HG02798 (cell line): ENCODE measurements at regions not wholly inside any gene's neighbourhood (a gene's known extent, or its start where the extent isn't known, plus 50 kb on each side); places are given as distances from the start of the nearest gene placed in this dataset.

Experiments used
- ATAC-seq: cut with Tn5 transposase; IDR thresholded peaks from one replicate; pipeline ENCODE4 v1.9.1; 2021; ENCODE audit warnings: mild to moderate bottlenecking; ENCODE audit not compliant: unreplicated experiment, poor library complexity

DNA sequence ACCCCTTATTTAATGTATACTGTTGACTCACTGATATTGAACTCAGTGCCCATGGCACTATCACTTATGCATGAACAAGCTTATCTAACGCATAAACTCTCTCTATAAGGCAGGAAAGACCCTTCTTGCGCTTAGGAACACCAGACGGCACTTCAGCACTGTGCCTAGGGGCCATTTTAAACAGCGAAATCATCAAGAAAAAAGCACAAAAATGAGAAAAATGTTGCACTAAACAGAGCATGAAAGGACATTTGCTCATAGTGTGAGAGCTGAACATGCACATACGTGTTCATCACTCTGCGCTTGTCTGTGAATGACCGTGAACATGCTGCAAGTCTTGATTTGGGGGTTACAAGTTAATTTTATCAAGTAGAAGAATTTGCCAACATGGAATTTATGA is 109.6 kb downstream of the WDR11 start:
- no peak for ATAC-seq

DNA sequence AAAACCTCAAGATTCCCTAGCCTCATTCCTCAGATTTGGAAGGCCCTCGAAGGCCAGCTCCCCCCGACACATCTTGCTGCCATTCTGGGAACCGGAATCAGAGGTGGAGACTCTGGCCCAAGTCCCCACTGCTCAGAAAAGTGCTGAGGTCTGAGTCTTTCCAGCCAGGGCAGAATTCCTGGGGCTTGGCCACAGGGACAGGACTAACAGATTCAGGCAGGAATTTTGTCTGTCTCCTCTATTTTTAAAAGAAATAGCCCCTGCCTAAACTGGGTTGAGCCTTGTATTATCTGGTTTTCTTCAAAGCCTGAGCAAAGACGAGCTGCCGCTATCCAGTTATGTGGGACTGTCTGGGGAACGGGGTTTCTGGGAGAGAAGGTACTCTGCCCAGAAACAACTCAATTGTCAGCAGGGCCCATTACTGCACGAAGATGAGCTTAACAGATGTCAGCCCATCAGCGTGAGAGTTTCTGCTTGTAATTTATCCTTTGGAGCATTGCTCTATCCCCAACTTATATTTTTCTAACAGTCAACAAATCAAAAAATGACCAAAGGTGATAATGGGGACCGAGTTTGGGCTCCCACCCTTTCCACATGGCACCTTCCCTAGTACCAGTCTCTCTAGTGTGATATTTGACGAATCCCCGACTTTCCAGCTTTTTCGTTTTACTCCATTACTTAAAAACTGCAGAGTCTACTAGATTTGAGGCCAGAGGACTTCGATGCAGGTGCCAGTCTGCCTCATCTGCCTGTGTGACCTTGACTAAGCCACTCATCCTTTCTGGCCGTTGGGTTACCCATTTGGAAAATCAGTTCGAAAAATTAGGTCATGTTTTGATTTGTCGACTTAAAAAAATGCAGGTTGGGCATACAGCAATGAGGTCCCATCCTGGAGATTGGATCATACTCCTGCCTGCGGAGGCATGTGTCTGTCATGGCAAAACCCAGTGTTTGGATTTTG is 110.9 kb downstream of the WDR11 start:
- no peak for ATAC-seq

DNA sequence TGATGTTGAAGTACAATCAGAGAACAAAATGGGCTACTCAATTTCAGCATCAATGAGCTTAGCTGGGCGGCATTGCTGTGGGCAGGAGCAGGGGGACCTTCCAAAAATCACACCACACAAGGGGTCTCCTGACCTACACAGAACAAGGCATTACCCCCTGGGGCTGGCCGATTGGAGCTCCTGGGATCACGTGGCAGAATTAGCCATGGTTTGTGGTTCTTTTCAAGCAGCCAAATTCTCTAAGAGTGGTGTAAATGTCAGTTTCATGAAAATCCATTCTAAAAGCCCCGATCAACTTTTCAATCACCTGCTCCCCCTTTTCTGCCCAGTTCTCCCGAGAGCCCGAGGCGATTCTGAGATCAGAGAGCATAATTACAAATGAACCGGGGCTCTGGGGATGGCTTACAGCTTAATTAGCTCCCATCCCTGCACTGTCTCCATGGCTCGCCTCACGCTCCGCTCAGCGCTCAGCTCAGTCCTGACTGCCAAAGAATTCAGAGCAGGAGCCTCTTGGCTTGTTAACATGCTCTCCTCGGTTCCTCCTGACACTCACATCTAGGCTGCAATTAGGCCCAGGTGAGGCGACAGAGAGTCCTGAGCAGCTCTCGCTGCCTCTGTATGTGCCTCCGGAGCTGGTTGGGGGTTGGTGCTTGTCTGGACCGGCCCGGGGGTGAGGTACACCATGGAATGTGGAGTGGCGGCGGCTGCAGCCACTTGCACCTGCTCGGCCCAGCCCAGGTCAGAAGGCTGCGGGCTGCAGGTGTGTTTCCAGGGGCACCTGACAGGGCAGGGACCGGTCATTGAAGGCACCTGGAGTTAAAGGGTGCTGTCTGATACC is 111.8 kb downstream of the WDR11 start:
- ATAC-seq = no peak

DNA sequence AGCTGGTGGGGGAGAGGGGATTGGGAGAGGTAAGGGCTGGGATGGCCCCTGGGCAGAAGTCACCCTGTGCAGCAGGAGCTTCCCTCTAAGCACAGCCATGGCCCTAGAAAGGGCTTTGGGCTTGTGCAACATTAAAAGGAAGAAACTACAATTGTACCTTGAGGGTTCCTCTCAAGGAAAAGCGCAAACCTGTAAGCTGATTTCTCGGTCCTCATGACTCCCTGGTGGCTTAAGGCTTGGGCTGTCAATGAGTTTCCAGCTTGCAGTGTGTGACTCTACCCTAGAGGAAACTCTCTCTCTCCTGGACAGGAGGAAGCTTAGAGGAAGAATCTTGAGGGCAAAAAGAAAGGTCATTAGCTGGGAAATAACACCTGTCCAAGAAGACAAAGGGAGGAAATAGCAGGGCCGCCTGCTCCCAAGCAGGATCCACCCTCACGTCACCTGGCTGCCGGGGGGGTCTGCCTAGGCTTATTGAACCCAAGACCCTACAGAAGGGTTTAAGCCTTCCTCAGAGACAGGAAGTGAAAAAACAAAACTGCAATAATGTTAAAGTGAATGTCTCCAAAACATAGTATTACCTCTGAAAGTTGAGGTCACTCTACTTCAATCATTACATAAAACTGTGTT is 112.5 kb downstream of the WDR11 start:
- no peak for ATAC-seq

DNA sequence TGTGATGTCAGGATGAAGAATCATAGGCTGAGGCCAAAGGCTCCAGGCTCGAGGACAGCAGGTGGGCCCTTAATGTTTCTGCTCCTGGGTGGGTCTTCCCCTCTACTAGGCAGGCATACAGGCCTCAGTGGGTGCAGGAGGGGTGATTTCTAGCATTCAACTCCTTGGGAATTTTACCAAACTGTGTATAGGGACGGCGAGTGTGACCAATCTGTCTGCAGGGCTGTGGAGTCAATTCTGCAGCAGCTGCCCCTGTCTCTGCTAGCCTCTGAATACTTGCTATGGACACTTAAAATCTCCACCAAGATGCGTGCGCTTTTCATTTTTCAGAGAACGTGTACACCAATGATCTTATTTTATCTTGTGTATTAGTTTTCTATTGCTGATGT is 115.5 kb downstream of the WDR11 start:
- ATAC-seq = no peak

DNA sequence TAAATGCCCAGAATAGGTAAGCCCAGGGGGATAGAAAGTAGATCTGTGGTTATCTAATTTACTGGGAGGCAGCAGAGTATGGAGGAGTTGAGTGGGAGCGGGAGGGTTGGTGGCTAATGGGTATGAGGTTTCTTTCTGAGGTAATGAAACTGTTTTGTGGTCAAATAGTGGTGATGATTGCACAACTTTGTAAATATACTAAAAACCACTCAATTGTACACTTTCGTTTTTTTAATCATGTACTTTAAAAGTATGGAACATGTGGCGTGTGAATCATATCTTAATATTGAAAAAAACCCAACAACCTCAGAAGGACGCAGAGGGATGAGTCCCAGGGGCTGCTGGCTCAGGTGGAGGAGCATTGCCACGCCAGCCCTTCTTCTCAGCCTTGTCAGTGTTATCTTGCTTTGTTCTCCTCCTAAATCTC is 118.1 kb downstream of the WDR11 start:
- no peak for ATAC-seq

DNA sequence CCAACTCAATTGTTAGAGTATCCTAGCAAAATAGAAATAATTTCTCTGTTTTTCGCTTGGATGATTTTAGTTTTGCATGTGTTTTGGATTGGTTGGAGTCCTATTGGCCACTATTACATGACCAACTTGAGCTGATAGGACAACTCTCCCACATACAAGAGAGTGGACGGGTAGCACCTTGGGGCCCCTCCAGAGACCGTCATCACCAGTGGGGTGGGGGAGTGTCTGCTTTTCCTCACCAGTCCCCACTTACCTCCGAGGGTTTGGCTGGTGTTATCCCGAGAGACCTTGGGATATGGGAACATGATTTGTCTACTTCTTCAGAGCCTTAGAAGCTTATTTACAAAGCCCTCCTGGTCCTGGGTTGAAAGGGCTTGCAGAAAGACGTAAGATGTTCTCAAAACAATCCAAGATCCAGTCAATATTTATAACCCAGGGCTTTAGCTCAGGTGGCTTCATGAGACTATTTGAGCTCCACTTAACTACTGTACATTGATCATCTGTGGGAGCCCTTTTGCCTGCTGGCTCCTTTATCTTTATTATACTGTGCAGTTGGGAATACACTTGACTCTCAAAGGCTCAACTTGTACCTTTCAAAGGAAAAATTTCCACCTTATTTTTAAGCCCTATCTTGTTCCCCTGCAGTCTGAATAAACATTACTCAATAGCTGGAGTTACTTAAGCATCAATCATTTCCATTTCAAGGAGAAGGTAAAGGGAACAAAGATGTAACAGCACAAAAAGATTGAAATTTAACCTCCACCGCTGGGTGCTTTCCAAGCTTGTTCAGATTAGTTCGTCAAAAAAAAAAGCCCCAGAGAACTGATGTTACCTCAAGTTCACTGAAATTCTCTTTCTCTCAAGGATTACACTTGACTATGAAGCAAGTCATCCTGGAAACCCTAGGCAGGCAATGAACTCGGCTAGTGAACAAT is 119.7 kb downstream of the WDR11 start:
- no peak for ATAC-seq

DNA sequence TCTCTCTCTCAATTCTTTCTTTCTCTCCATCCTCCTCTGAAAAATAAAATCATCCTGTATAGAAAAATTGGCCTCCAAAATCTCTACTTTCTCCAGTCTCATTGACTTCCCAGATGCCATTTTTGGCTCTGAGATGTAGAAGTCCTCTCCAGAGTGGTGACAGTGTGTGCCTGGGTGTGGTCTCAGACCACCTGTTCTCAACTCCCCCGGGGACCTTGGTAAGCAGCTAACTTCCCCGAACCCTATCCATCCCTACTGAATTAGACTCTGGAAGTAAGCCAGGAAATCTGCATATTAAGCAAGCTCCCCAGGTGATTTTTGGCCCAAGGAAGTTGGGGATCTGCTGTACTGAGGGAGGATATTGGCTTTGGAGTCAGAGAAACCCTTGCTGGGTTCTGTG is 120.5 kb downstream of the WDR11 start:
- no peak for ATAC-seq

DNA sequence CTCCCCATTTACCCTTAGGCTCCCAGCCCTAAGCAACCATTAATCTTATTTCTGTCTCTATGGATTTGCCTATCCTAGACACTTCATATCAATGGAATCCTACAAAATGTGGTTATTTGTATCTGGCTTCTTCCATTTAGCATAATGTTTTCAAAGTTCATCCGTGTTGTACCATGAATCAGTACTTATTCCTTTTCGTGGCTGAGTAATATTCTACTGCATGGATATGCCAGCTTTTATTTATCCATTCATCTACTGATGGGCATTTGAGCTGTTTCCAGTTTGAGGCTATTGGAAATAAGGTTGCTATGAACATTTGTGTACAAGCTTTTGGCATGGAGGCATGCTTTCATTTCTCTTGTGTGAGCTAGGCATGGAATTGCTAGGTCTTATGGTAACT is 121.1 kb downstream of the WDR11 start:
- no peak for ATAC-seq

DNA sequence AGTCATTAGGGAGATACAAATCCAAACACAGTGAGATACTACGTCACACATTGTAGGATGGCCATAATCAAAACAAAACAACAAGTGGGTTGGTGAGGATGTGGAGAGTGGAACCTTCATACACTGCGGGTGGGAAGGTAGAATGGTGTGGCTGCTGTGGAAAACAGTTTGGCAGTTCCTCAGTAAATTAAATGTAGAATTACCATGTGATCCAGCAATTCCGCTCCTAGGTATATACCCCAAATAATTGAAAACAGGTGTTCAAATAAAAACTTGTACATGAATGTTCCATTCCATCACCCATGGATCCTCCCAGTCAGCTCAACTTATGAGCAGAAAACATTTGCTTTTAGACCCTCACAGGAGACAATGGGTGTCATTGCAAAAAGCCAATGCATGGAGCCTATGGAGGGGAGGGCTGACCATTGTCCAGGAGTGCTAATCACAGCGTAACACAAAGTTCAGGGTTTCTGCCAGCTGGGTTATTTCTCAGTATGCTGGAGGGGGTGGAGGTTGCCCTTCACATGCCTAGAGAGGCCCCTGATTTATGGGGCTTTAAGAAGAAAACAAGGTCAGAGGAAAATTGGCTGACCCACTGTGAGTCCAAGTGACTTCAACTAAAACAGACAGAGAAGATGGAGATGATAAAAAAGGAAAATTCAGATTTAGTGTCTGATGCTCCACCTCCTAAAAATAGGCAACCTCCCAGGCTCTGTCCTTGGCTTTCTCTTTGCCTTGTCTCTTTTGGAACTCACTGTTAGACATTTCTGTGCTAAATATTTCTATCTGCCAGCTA is 124.1 kb downstream of the WDR11 start:
- no peak for ATAC-seq

DNA sequence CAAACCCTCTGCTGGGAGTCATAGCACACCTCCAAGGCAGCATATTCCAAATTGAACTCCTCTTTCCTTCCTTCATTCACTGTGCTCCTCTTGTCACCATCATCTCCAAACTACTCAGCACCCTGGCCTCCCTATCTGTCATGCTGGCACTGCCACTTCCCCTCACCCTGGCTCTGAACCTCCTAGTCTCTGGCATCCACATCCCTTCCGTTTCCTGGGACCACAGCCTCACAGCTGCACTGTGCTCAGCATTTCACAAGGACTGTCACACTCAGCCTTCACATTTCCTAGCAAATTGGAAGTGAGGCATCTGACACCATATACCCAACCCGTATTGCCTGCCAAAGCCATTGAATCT is 124.7 kb downstream of the WDR11 start:
- no peak for ATAC-seq

DNA sequence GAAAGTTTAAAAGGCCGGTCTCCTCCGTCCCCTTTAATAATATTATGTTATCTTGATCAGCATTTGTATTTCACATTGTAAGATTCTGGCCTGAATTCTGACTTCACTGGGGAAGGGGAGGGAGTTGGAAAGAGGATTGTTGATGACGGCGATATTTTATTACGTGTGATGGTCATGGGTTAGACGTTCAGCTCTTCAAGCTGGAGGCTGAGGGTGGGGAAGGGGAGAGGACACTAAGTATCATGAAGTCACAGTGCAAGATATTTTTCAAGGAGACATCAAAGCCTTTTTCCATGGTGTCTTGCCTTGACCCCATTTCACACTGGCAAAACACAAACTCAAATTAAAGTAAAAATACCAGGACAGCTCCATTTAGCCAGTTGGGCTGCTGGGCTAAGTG is 126.7 kb downstream of the WDR11 start:
- no peak for ATAC-seq

DNA sequence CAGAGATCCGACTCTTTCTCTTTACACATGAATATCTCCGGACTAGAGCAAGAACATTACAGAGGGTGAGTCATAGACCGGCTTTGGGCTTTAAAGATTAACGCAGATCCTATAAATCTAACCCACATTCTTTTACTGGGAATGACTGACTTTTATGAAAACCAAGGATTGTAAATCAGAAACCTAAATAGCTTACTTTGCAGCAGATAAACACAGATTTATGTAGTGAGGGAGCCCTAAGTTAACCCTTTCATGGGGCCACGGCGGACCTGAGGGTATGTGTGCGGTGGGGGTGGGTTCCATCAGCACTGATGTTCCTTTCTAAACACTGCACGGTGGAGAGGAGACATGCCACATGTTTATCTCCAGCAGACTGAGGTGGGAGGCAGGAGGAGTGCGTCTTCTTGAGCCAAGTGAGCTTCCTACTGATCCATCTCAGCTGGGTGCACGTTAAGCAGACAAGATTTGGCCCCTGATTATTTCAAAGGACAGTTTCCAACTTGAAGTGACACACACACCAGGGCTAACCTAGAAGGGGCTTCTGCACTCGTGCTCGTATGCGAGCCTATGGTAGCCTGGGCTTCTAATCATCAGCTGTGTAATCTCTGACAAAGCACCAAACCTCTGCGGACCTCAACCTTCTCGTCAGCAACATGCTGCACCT is 127.6 kb downstream of the WDR11 start:
- ATAC-seq = no peak

DNA sequence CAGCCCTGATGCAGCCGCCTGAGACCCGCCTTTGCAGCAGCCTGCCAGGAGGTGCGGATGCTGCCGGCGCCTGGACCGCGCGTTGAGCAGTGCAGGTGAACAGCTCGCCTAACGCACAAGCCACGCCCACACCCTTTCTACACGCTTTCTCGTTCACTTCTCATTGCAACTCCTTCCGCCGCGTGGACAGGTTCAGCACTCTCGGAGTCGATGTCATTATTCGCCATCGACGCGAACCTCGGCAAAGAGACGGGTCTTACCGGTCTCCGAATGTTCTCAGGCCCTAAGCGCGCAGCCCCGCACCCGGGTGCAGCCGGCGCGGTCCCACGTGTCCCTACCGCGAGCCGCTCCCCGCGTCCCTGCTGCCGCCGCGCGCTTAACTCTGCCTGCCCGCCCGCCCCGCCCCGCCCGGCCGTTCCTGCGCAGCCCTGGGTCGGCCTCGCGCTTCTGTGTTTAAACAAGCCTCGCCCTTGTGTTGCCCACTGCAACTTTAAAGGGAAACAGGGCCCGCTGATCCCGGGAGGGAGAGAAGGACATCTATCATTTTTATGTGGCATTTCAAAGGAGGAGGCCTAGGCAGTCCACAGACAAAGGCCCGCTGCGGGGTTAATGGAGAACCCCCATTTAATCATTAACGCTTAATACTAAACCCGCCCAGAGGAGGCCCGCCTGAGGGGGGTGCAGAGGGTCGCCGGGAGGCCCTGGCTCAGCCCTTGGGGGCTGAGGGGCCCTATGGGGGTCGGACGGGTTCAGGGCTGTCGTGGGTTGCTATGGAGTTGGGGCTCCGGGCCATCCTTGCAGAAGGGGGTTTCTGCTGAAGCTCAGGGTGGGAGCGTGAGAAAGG is 128.5 kb downstream of the WDR11 start:
- ATAC-seq = no peak

DNA sequence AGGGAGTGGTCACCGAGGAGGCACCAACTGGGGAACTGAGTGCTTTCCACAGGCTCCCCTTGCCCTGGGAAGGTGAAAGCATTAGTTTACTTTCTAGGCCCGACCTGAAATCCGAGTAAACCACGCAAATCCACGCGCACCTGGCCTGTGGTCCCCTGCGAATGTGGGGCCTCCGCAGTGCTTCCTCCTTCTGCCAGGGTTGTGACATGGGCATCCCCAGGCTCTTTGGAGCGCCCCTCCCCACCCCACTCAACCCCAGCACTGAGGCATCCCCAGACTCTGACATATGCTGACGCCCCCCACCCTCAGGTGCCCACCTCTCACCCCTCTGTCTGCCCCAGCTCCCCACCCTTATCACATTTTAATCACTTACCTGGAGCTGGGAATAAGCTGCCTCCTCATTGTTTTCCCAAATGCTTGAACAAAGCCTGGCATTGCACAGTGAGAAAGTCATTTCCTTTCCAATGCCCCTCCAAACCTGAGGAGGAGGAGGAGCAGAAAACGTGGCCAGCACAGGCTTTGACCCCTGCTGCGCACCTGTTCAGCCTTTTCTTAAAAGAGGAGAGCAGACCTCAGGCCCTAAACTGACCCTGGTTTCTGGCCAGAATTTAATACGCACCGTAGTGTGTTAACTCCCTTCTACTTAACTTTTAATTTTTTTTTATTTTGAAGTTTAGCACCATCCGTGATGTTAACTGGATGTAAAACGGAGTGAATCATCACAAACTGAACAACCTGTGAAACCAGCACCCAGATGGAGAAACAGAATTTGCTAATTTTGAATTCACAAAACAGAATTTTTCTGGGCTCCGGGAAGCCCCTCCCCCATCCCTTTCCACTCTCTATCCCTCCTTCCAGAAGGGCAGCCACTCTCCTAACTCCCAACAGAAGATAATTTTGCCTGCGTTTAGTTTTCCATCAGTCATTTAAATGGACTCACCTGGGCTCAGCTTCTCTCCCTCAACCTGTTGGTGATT is 129.4 kb downstream of the WDR11 start:
- ATAC-seq = no peak

DNA sequence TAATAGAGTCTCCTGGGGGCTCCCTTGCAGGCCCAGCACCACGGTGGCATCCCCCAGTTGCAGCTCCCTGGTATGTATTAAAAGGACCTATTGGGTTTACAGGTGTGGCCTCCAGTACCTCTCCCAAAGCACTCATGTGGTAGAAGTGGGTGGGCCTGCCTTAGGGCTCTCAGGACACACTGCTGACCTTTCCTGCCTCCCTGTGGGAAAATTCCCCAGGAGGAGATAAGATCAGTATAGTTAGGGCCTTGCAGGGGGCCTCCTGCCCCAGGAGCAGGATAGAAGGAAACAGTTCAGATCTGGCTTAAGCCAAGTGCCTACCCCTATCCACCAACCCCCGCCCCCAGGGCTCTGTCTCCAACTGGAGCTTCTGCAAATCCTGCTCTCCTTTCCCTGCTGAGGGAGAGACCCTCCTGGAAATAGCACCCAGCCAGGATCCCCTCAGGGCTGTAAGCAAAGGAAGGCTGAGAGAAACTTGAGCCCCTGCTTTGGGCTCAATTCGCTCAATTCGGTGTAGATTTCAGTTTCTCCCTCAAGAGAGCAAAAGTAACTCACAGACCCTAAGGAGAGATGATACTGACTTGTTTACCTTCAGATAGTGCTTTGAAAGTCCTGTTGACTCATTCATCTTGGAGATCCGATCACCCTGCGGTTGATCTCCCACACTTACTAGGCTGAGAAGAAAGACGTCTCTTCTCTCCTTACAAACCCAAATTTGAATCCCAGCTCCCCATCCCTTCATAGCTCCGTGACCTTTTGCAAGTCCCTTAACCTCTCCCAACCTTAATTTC is 130.6 kb downstream of the WDR11 start:
- ATAC-seq = no peak
